ENCODE measurements at regions not wholly inside any gene's neighbourhood (a gene's known extent, or its start where the extent isn't known, plus 50 kb on each side); places are given as distances from the start of the nearest gene placed in this dataset.

GRCh38 chr4:62407534-62407933 is 1207.4 kb downstream of the ADGRL3 start:
- TF ChIP-seq POLR2AphosphoS5 (IDR thresholded peaks at IDR 0.05; ENCODE audit: low read depth, low read length) (no peak), SRSF1 (optimal IDR thresholded peaks at IDR 0.05; ENCODE audit: low read depth, low read length) (no peak), ZFY (CRISPR knock-in tag; IDR thresholded peaks at IDR 0.05) (no peak), ZNF530 (CRISPR knock-in tag; IDR thresholded peaks at IDR 0.05; ENCODE audit: low read depth) (no peak), SSRP1 (CRISPR knock-in tag; IDR thresholded peaks at IDR 0.05) (no peak), CREB1 (IDR thresholded peaks at IDR 0.05) (no peak), CREB1 (CRISPR knock-in tag; IDR thresholded peaks at IDR 0.05) (no peak), GLMP (CRISPR knock-in tag; IDR thresholded peaks at IDR 0.05; ENCODE audit: borderline replicate concordance) (no peak), GABPB1 (CRISPR knock-in tag; IDR thresholded peaks at IDR 0.05) (no peak), TCF7L2 (IDR thresholded peaks at IDR 0.05; ENCODE audit: low read depth, low read length) (no peak), ZFP41 (CRISPR knock-in tag; IDR thresholded peaks at IDR 0.05; ENCODE audit: borderline replicate concordance) (no peak), NONO (IDR thresholded peaks at IDR 0.05) (no peak), NONO (CRISPR knock-in tag; conservative IDR thresholded peaks at IDR 0.05) (no peak), ZNF512 (CRISPR knock-in tag; IDR thresholded peaks at IDR 0.05) (no peak)

Data from HepG2 (cell line).